Kidney (tissue), 13 donors: ENCODE measurements at regions not wholly inside any gene's neighbourhood (a gene's known extent, or its start where the extent isn't known, plus 50 kb on each side); places are given as distances from the start of the nearest gene placed in this dataset.
"Not testable (repeated sequence)": the region's sequence is repeated elsewhere in the genome, so short reads cannot be mapped to it uniquely, and the experiment has no call there.

Experiments
- DNase-seq, 5 donors: peaks; one replicate each; pipeline ENCODE4 v3.0.0-alpha.2; 2013 to 2020
- FAIRE-seq: peaks from 2 replicates; lab custom pipeline; 2012; peaks lifted over from hg19 to GRCh38; lab: Jason Lieb, UNC
- H3K27ac ChIP-seq, 2 donors: one replicate each; pipeline ENCODE4 v1.7.0; 2013; ENCODE audit warnings: low read depth in 2 of 2, low read length in 2 of 2, inconsistent platforms in 1 of 2
- H3K27me3 ChIP-seq: one replicate; pipeline ENCODE4 v1.7.1; 2013; ENCODE audit warnings: low read length, inconsistent platforms; ENCODE audit not compliant: control insufficient read depth, insufficient read depth
- H3K36me3 ChIP-seq, 3 donors: one replicate each; pipeline versions ENCODE4 v1.7.0 to v1.7.1; 2013; ENCODE audit warnings: low read length in 3 of 3, control low read depth in 1 of 3, inconsistent platforms in 1 of 3; ENCODE audit not compliant: insufficient read depth in 3 of 3, control insufficient read depth in 2 of 3
- H3K4me1 ChIP-seq, 3 donors: one replicate each; pipeline versions ENCODE4 v1.7.0 to v1.7.1; 2013; ENCODE audit warnings: low read length in 3 of 3, inconsistent platforms in 1 of 3, low read depth in 1 of 3; ENCODE audit not compliant: control insufficient read depth in 2 of 3, insufficient read depth in 2 of 3
- H3K4me3 ChIP-seq, 3 donors: one replicate each; pipeline versions ENCODE4 v1.7.0 to v1.8.1; 2013; ENCODE audit warnings: low read length in 3 of 3, control low read depth in 1 of 3, inconsistent platforms in 1 of 3
- H3K9ac ChIP-seq, 3 donors: one replicate each; pipeline versions ENCODE4 v1.7.0 to v1.7.1; 2013; ENCODE audit warnings: low read length in 3 of 3, control low read depth in 1 of 3, inconsistent platforms in 1 of 3
- H3K9me3 ChIP-seq, 3 donors: one replicate each; pipeline versions ENCODE4 v1.7.0 to v1.7.1; 2013; ENCODE audit warnings: low read length in 3 of 3, control low read depth in 1 of 3, inconsistent platforms in 1 of 3; ENCODE audit not compliant: control insufficient read depth in 2 of 3, insufficient read depth in 1 of 3
- intact Hi-C: fragments of 100-400 bp; cut with DNase I; formaldehyde crosslinking; loops from one replicate; pipeline ENCODE4 v1.11.1; 2022
- TF ChIP-seq, protein P1 (sequence below): IDR thresholded peaks from 3 replicates; pipeline ENCODE4 v1.5.1; 2012; ENCODE audit warnings: mild to moderate bottlenecking, moderate library complexity, borderline replicate concordance; ENCODE audit not compliant: insufficient read depth; ENCODE audit errors: extremely low read depth
- donor health status: control.
- donor health status: control.
- donor health status: control.
- donor health status: control.
- donor health status: control.
- donor health status: DM: yes; HTN: yes; CAD: no.
- donor health status: Normal renal cell carcinoma (clear cell type).

DNA sequence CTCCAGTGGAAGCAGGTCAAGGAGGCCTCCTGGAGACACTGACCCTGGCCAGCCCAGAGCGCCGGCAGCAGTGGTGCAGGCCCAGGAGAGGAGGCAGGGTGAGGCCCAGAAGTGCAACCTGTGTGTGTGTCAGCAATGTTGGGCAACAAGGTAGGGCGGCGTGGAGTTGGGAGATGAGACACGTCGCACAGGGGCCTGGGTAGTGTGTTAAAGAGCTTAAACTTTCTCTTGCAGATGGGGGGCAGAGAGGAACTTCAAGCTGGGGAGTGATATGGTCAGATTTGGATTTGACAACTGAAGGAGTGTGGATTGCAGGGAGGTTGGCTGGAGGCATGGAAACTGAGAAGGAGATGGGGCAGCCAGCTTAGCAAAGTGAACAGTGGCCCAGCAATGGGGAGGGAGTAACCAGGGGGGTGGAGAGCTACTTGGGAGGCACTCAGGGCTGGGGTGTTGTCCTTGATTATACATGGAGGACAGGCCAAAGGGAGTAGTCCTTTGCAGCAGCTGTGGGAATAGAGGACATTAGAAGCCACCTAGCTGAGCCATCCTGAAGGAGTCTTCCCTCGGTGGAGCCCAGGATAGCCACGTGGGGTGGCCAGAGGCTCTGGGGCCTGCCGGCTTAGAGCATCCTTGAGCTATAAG is 278.6 kb upstream of the HS6ST1 start:
- no peak overlapping the region for H3K4me3 ChIP-seq
- peaks cover 2 to 25% (median 19%) of the 10 kb centered on the region in 3 donors for H3K4me1 ChIP-seq
- DNase-seq (no peak), FAIRE-seq (no peak)
- H3K9me3 ChIP-seq: peaks cover 0 to 3% (median 0%) of the 10 kb centered on the region in 3 donors
- TF ChIP-seq, protein P1, sequence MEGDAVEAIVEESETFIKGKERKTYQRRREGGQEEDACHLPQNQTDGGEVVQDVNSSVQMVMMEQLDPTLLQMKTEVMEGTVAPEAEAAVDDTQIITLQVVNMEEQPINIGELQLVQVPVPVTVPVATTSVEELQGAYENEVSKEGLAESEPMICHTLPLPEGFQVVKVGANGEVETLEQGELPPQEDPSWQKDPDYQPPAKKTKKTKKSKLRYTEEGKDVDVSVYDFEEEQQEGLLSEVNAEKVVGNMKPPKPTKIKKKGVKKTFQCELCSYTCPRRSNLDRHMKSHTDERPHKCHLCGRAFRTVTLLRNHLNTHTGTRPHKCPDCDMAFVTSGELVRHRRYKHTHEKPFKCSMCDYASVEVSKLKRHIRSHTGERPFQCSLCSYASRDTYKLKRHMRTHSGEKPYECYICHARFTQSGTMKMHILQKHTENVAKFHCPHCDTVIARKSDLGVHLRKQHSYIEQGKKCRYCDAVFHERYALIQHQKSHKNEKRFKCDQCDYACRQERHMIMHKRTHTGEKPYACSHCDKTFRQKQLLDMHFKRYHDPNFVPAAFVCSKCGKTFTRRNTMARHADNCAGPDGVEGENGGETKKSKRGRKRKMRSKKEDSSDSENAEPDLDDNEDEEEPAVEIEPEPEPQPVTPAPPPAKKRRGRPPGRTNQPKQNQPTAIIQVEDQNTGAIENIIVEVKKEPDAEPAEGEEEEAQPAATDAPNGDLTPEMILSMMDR: no peak
- H3K9ac ChIP-seq: no peak overlapping the region
- H3K27ac ChIP-seq: no peak overlapping the region
- intact Hi-C loops: no loop called here
- no peaks in the 10 kb centered on the region for H3K27me3 ChIP-seq
- no peaks in the 10 kb centered on the region for H3K36me3 ChIP-seq

DNA sequence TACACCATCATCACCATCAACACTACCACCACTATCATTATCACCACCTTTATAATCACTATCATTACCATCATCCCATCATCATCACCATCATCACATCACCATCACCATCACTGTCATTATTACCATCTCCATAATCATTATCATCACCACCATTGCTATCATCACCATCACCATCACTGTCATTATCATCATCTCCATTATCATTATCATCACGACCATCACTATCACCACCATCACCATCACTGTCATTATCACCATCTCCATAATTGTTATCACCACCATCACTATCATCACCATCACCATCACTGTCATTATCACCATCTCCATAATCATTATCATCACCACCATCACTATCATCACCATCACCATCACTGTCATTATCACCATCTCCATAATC is 279.6 kb upstream of the HS6ST1 start:
- Histone ChIP-seq H3K4me1 (peaks cover 2 to 20% (median 18%) of the 10 kb centered on the region in 3 donors), H3K4me3 (peak overlapping the region in 1 of 3 donors; percentile 22)
- H3K27ac ChIP-seq, DNase-seq, H3K27me3 ChIP-seq, intact Hi-C loops, H3K9me3 ChIP-seq, FAIRE-seq, H3K9ac ChIP-seq, H3K36me3 ChIP-seq: not testable (repeated sequence)

DNA sequence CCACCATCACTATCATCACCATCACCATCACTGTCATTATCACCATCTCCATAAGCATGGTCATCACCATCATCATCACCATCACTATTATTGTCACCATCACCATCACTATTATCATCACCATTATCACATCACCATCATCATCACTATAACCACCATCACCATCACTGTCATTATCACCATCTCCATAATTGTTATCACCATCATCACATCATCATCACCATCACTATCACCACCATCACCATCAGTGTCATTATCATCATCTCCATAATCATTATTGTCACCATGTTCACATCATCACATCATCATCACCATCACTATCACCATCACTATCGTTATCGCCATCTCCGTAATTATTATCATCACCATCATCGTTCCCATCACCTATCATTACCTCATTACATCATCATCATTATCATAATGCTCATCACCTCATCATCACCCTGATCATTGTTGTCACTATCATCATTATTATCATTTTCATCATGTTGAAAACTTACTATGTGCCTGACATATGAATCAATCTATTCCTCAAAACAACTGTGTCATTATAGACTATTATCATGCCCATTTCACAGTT is 280.3 kb upstream of the HS6ST1 start:
- Histone ChIP-seq H3K4me1 (peaks cover 2 to 15% (median 11%) of the 10 kb centered on the region in 3 donors), H3K9me3 (peaks cover 0 to 3% (median 0%) of the 10 kb centered on the region in 3 donors), H3K9ac (no peak overlapping the region), H3K36me3 (no peaks in the 10 kb centered on the region), H3K27me3 (no peaks in the 10 kb centered on the region), H3K27ac (no peak overlapping the region), H3K4me3 (peak overlapping the region in 1 of 3 donors; percentile 31)
- no peak for DNase-seq
- intact Hi-C loops: no loop called here
- TF ChIP-seq, protein P1: no peak
- no peak for FAIRE-seq

DNA sequence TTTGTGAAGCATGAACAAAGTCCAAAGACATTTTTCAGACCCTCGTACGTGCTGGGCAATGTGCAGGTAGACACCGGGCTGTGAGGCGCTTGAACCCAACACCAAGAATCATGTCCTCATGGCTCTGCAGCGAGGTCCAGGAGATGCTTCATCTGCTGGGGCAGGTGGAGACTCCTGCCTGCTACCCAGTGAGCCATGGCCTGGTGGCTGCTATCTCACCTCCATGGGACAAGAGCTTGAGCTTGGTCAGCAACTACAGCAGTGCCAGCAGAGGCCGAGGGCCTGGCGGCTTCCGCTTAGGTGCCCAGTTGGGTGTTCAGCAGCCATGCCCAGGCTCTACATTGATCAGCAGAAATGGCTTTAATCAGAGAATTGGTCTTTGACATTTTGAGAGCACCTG is 281.0 kb upstream of the HS6ST1 start:
- H3K4me1 ChIP-seq: peaks cover 2 to 15% (median 5%) of the 10 kb centered on the region in 3 donors
- peaks cover 0 to 3% (median 0%) of the 10 kb centered on the region in 3 donors for H3K9me3 ChIP-seq
- intact Hi-C loops: no loop called here
- DNase-seq (peak in 1 of 5 donors; percentile 6), FAIRE-seq (no peak)
- H3K36me3 ChIP-seq: no peaks in the 10 kb centered on the region
- no peak overlapping the region for H3K9ac ChIP-seq
- H3K4me3 ChIP-seq: no peak overlapping the region
- TF ChIP-seq, protein P1: no peak
- no peaks in the 10 kb centered on the region for H3K27me3 ChIP-seq
- no peak overlapping the region for H3K27ac ChIP-seq
